Neural crest cell (in vitro differentiated cells): ENCODE measurements at regions not wholly inside any gene's neighbourhood (a gene's known extent, or its start where the extent isn't known, plus 50 kb on each side); places are given as distances from the start of the nearest gene placed in this dataset.
"Not testable (repeated sequence)": the region's sequence is repeated elsewhere in the genome, so short reads cannot be mapped to it uniquely, and the experiment has no call there.

Experiments used
- DNase-seq: peaks from one replicate; pipeline ENCODE4 v3.0.0; 2021; ENCODE audit warnings: low read depth, mixed read lengths, low spot score
- H3K27ac Mint-ChIP-seq: one replicate; pipeline ENCODE4 v1.8.0; 2021; ENCODE audit warnings: mild to moderate bottlenecking, mixed read lengths; ENCODE audit not compliant: unreplicated experiment
- H3K27me3 Mint-ChIP-seq: 2 replicates; pipeline ENCODE4 v1.8.0; 2021; ENCODE audit warnings: low read depth, mild to moderate bottlenecking, mixed read lengths
- H3K36me3 Mint-ChIP-seq: 2 replicates; pipeline ENCODE4 v1.8.0; 2021; ENCODE audit warnings: low read depth, mild to moderate bottlenecking, mixed read lengths
- H3K4me1 Mint-ChIP-seq: 2 replicates; pipeline ENCODE4 v1.8.0; 2021; ENCODE audit warnings: mixed read lengths
- H3K4me3 Mint-ChIP-seq: one replicate; pipeline ENCODE4 v1.8.0; 2021; ENCODE audit warnings: mild to moderate bottlenecking, mixed read lengths
- H3K9me3 Mint-ChIP-seq: 2 replicates; pipeline ENCODE4 v1.8.0; 2021; ENCODE audit warnings: mixed read lengths
- CTCF ChIP-seq: fragments of 200-600 bp; sonication (generic); conservative IDR thresholded peaks from 2 replicates; pipeline ENCODE4 v1.5.0; 2021; ENCODE audit warnings: antibody characterized with exemption, mild to moderate bottlenecking

DNA sequence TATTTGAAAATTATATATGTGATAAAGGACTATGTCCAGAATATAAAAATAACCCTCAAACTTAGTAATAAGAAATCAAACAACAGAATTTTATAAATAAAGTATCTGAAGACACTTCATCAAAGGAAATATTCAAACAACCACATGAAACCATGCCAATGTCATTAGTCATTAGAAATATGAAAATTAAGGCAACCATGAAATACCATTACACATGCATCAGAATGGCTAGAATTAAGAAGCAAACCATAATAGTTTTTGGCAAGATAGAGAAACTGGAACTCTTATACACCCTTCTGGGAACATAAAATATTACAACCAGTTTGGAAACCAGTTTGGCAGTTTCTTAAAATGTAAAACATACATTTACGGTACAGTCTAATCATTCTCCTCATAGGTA lies 137.2 kb upstream of the ADGRB3 start:
- H3K36me3 Mint-ChIP-seq = no peaks in the 10 kb centered on the region
- no peaks in the 10 kb centered on the region for H3K27me3 Mint-ChIP-seq
- H3K4me3 Mint-ChIP-seq = no peak overlapping the region
- no peak for DNase-seq
- TF ChIP-seq CTCF = no peak
- no peak overlapping the region for H3K27ac Mint-ChIP-seq
- no peaks in the 10 kb centered on the region for H3K4me1 Mint-ChIP-seq
- peaks cover 5% of the 10 kb centered on the region for H3K9me3 Mint-ChIP-seq

DNA sequence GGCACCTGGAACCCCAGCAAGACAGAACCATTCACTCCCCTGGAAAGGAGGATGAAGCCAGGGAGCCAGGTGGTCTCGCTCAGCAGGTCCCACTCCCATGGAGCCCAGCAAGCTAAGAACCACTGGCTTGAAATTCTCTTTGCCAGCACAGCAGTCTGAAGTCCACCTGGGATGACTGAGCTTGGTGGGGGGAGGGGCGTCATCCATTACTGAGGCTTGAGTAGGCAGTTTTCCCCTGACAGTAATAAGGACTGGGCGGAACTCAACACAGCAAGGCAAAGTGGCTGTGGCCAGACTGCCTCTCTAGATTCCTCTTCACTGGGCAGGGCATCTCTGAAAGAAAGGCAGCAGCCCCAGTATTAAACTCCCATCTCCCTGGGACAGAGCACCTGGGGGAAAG lies 140.2 kb upstream of the ADGRB3 start:
- not testable (repeated sequence) for H3K27me3 Mint-ChIP-seq, H3K9me3 Mint-ChIP-seq, H3K36me3 Mint-ChIP-seq, H3K4me1 Mint-ChIP-seq, H3K4me3 Mint-ChIP-seq, H3K27ac Mint-ChIP-seq, DNase-seq

- H3K36me3 Mint-ChIP-seq = no peaks in the 10 kb centered on the region
- no peak for DNase-seq
- H3K27me3 Mint-ChIP-seq = no peaks in the 10 kb centered on the region
- TF ChIP-seq CTCF = no peak
- H3K4me3 Mint-ChIP-seq = no peak overlapping the region
- H3K9me3 Mint-ChIP-seq = peaks cover 5% of the 10 kb centered on the region
- H3K27ac Mint-ChIP-seq = no peak overlapping the region
- H3K4me1 Mint-ChIP-seq = peaks cover 3% of the 10 kb centered on the region
Measured at GRCh38 chr6:68476611-68477010, 158.5 kb upstream of the ADGRB3 start.

DNA sequence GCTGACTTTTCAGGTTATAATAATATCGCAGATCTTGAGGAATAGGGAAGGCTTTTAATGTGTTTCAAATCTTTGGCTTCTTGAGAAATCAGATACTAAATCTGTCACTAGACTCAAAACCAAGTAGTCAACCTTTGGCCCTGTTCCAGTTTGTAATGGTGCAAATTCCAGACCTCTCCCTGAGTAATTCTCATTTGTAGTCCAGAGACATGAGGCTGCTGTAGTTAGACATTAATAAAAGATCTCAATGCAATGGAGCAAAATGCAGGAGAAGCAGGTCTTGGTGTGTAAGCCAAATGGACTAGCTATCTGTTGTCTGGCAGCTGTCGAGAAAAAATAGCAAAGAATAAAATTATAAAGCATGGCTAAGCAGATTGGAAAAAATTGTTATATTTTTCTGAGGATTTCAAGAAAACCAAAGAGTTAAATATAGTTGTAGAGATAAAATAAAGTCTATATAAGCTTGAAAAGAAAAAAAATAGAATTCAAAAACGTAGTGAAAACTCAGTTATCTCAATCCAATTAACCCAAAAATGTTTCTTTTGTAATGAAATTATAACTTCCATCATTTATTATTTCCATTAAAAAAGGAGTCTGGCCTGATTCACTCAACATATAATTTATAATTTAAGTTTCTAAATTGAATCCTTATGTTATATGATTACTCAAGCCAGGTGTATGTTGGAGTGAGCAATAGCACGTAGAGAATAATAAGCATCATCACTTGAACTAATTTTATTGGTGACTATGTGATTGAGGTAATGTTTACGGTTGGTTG lies 161.5 kb upstream of the ADGRB3 start:
- H3K9me3 Mint-ChIP-seq = peaks cover 2% of the 10 kb centered on the region
- no peaks in the 10 kb centered on the region for H3K36me3 Mint-ChIP-seq
- H3K27me3 Mint-ChIP-seq = no peaks in the 10 kb centered on the region
- no peak overlapping the region for H3K27ac Mint-ChIP-seq
- DNase-seq = no peak
- TF ChIP-seq CTCF = no peak
- no peak overlapping the region for H3K4me3 Mint-ChIP-seq
- H3K4me1 Mint-ChIP-seq = peaks cover 3% of the 10 kb centered on the region

- TF ChIP-seq CTCF = peak; percentile 42
Measured at GRCh38 chr6:68468244-68468884, 166.7 kb upstream of the ADGRB3 start.

DNA sequence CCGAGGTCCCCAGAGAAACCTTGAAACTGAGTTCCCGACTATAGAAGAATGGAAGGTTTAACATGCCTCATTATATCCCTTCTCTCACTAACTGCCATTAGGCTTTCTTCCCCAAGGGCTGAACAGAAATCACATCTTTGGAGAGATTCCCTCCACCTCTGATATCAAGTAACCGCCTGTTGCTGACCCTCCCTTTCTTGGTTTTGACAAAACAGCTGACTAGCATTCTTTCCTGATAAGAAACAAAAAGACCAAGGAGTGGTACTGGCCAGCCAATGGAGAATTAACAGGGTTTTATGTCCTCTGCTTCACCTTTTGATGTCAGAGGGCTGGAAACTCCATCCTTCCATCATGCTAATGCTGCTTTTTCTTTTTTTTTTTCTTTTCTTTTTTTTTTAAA lies 176.6 kb upstream of the ADGRB3 start:
- Mint-ChIP-seq H3K36me3 (peaks cover 7% of the 10 kb centered on the region), H3K27me3 (no peaks in the 10 kb centered on the region), H3K4me3 (no peak overlapping the region), H3K4me1 (no peaks in the 10 kb centered on the region), H3K27ac (no peak overlapping the region), H3K9me3 (peaks cover 5% of the 10 kb centered on the region)
- no peak for DNase-seq
- TF ChIP-seq CTCF = no peak

More at GRCh38 chr6:68468244-68468884, 166.7 kb upstream of the ADGRB3 start:
- no peak for DNase-seq
- H3K27ac Mint-ChIP-seq = no peak overlapping the region
- H3K4me3 Mint-ChIP-seq = no peak overlapping the region
- no peaks in the 10 kb centered on the region for H3K27me3 Mint-ChIP-seq
- no peaks in the 10 kb centered on the region for H3K36me3 Mint-ChIP-seq
- H3K9me3 Mint-ChIP-seq = peaks cover 5% of the 10 kb centered on the region
- H3K4me1 Mint-ChIP-seq = peaks cover 3% of the 10 kb centered on the region
